K562 (cell line): ENCODE measurements at regions not wholly inside any gene's neighbourhood (a gene's known extent, or its start where the extent isn't known, plus 50 kb on each side); places are given as distances from the start of the nearest gene placed in this dataset.

Experiments used
- ATAC-seq: fragments of 200-7000 bp; cut with Tn5 transposase; 3 replicates; pipeline ENCODE4 v1.9.1; 2020; ENCODE audit warnings: moderate library complexity
- BruUV-seq: library from RNA; stranded (reverse); fragments of 400-500 nt; replicated peaks from 2 replicates; lab custom pipeline; 2021; lab: Mats Ljungman, UMichigan
- CTCF ChIA-PET: fragments of 300-600 bp; formaldehyde crosslinking; extraction: SDS; loops from one replicate; lab custom pipeline; 2021; ENCODE audit warnings: low intra/inter-chr PET ratio; lab: Yijun Ruan, JAX
- POLR2A ChIA-PET: fragments of 300-600, 350-650 bp; sonication (Branson Sonifier 250); formaldehyde crosslinking; extraction: SDS; loops from one replicate; lab custom pipeline; 2021; ENCODE audit warnings: antibody characterized with exemption, inconsistent platforms; lab: Yijun Ruan, JAX
- DNase-seq, 4 experiments: peaks; one replicate each; pipeline versions ENCODE4 v3.0.0 to v3.0.0-alpha.2; 2011 to 2018; ENCODE audit warnings: low spot score in 3 of 4, mixed read lengths in 3 of 4; ENCODE audit errors: extremely low read depth in 1 of 4
- FAIRE-seq: peaks from 2 replicates; lab custom pipeline; 2011; peaks lifted over from hg19 to GRCh38; lab: Jason Lieb, UNC
- H2AFZ ChIP-seq: 2 replicates; pipeline ENCODE4 v1.6.0; 2011; ENCODE audit warnings: low read depth, low read length, control low read depth, inconsistent platforms
- H3K27ac ChIP-seq: fragments of 200-600 bp; 3 replicates; pipeline ENCODE4 v1.8.0; 2011; ENCODE audit warnings: low read depth, mild to moderate bottlenecking, control low read depth, inconsistent platforms, low read length, moderate library complexity, mixed read lengths; ENCODE audit errors: extremely low read depth
- H3K27me3 ChIP-seq, 2 experiments: fragments of 300-600 bp in 1 of 2; 2 replicates in 1 of 2; 3 replicates in 1 of 2; pipeline versions ENCODE4 v1.6.0 to v1.8.0; 2011; ENCODE audit warnings: inconsistent platforms in 2 of 2, low read length in 2 of 2, mild to moderate bottlenecking in 1 of 2, mixed read lengths in 1 of 2, moderate library complexity in 1 of 2; ENCODE audit not compliant: control insufficient read depth in 2 of 2, insufficient read depth in 2 of 2
- H3K36me3 ChIP-seq: fragments of 300-600 bp; 3 replicates; pipeline ENCODE4 v1.8.0; 2011; ENCODE audit warnings: mild to moderate bottlenecking, low read length, inconsistent platforms; ENCODE audit not compliant: control insufficient read depth, insufficient read depth
- H3K4me1 ChIP-seq, 2 experiments: fragments of 200-600 bp in 1 of 2; replicated peaks in 1 of 2; 2 replicates in 1 of 2; 3 replicates in 1 of 2; pipeline versions ENCODE4 v1.5.1 to v1.8.0; 2011; ENCODE audit warnings: inconsistent platforms in 2 of 2, low read length in 2 of 2, mild to moderate bottlenecking in 1 of 2, mixed read lengths in 1 of 2, moderate library complexity in 1 of 2; ENCODE audit not compliant: control insufficient read depth in 2 of 2, insufficient read depth in 2 of 2
- H3K4me2 ChIP-seq: 2 replicates; pipeline ENCODE4 v1.6.1; 2011; ENCODE audit warnings: low read length, control low read depth, inconsistent platforms, mixed read lengths; ENCODE audit not compliant: insufficient read depth
- H3K4me3 ChIP-seq: fragments of 200-600 bp; sonication (generic), shearing (Covaris generic); 2 replicates; pipeline ENCODE4 v1.5.1; 2016; ENCODE audit warnings: control low read depth, inconsistent platforms
- H3K79me2 ChIP-seq: fragments of 200-600 bp; 3 replicates; pipeline ENCODE4 v1.8.0; 2011; ENCODE audit warnings: low read length, inconsistent platforms; ENCODE audit not compliant: control insufficient read depth, insufficient read depth
- H3K9ac ChIP-seq, 2 experiments: 2 replicates each; pipeline versions ENCODE4 v1.6.0 to v1.6.1; 2011; ENCODE audit warnings: low read depth in 2 of 2, low read length in 2 of 2, control low read depth in 1 of 2, inconsistent platforms in 1 of 2, mild to moderate bottlenecking in 1 of 2, mixed read lengths in 1 of 2; ENCODE audit not compliant: insufficient read depth in 1 of 2
- H3K9me1 ChIP-seq: one replicate; pipeline ENCODE4 v1.6.0; 2011; ENCODE audit warnings: inconsistent platforms, mild to moderate bottlenecking, low read length, moderate library complexity; ENCODE audit not compliant: control insufficient read depth, insufficient read depth
- H3K9me3 ChIP-seq: replicated peaks from 2 replicates; pipeline ENCODE4 v1.5.1; 2011; ENCODE audit warnings: low read depth, low read length, inconsistent platforms; ENCODE audit not compliant: control insufficient read depth, insufficient read depth
- H4K20me1 ChIP-seq: replicated peaks from 2 replicates; pipeline ENCODE4 v1.6.1; 2011; ENCODE audit warnings: low read length, inconsistent platforms, mixed read lengths; ENCODE audit not compliant: control insufficient read depth, insufficient read depth
- EP400 ChIP-seq: fragments of 450-650 bp; IDR thresholded peaks from 2 replicates; pipeline ENCODE4 v1.6.1; 2017; ENCODE audit warnings: antibody characterized with exemption, mild to moderate bottlenecking, moderate library complexity
- MYC ChIP-seq, 2 experiments: fragments of 250-450 bp in 1 of 2; sonication (Bioruptor Pico) in 1 of 2; IDR thresholded peaks; 2 replicates each; pipeline versions ENCODE4 v1.5.1 to v1.6.1; 2012 to 2021; ENCODE audit warnings: low read depth in 2 of 2, borderline replicate concordance in 1 of 2, improper control_type of control experiment in 1 of 2, low read length in 1 of 2, mild to moderate bottlenecking in 1 of 2, moderate library complexity in 1 of 2
- NR2C2 ChIP-seq, 2 experiments: fragments of 200-800 bp in 1 of 2; sonication (Bioruptor generic) in 1 of 2; sonication (generic) in 1 of 2; formaldehyde crosslinking in 1 of 2; IDR thresholded peaks; 2 replicates each; pipeline versions ENCODE4 v1.6.1 to v1.8.0; 2016 to 2022; ENCODE audit warnings: mild to moderate bottlenecking in 1 of 2, missing compliant biosample characterization in 1 of 2, missing genetic modification characterization in 1 of 2, missing genetic modification reagents in 1 of 2
- RB1 ChIP-seq: fragments of 450-650 bp; IDR thresholded peaks from 2 replicates; pipeline ENCODE4 v1.6.1; 2017; ENCODE audit warnings: low read depth, mild to moderate bottlenecking
- RHOXF2B ChIP-seq: fragments of 250-450 bp; sonication (Bioruptor Pico); conservative IDR thresholded peaks from 2 replicates; pipeline ENCODE4 v1.5.1; 2021
- SETDB1 ChIP-seq: IDR thresholded peaks from one replicate; pipeline ENCODE4 v1.6.1; 2012; ENCODE audit warnings: low read length, control low read depth, inconsistent platforms
- ZNF23 ChIP-seq: fragments of 250-450 bp; sonication (Bioruptor Pico); IDR thresholded peaks from 2 replicates; pipeline ENCODE4 v1.4.0; 2020; ENCODE audit warnings: mild to moderate bottlenecking
- WGBS: fragments of 100-300 bp; shearing (Covaris generic); methylation state at CpG from one replicate; pipeline ENCODE4 v1.1.6; 2016; ENCODE audit warnings: low coverage, mixed read lengths; ENCODE audit not compliant: insufficient coverage; ENCODE audit errors: missing lambda C conversion rate; 5-methylcytosine and 5-hydroxymethylcytosine counted together
- in situ Hi-C: fragments of 300-500 bp; cut with MboI; formaldehyde crosslinking; loops from 4 replicates; pipeline ENCODE4 v1.15.0; 2018; ENCODE audit warnings: inconsistent platforms, mixed read lengths
- intact Hi-C: fragments of 100-400 bp; cut with micrococcal nuclease; formaldehyde crosslinking; loops from 2 replicates; pipeline ENCODE4 v1.14.2; 2022
- TF ChIP-seq, protein P1 (sequence below): fragments of 200-400 bp; formaldehyde crosslinking; IDR thresholded peaks from 2 replicates; pipeline ENCODE4 v1.6.1; 2017; ENCODE audit warnings: mild to moderate bottlenecking, low read depth, low read length, moderate library complexity
- TF ChIP-seq, protein P2 (sequence below): sonication (generic); IDR thresholded peaks from 2 replicates; pipeline ENCODE4 v1.6.1; 2016
- TF ChIP-seq, protein P3 (sequence below): IDR thresholded peaks from 2 replicates; pipeline ENCODE4 v1.6.1; 2011; ENCODE audit warnings: borderline replicate concordance, low read depth, mild to moderate bottlenecking, moderate library complexity, low read length; ENCODE audit not compliant: insufficient read depth, poor library complexity, severe bottlenecking

DNA sequence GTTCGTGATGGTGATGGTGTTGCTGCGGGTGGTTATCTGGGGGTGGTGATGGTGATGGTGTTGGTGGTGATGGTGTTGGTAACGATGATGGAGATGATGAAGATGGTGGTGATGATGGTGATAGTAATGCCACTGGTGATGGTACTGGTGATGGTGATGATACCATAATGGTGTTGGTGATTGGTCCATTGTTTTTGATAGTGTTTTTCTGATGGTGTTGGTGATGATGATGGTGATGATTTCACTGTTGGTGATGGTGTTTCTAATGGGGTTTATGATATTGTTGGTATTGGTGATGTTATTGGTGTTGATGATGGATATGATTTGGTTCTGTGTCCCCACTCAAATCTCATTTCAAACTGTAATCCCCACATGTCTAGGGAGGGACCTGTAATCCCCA lies 51.7 kb upstream of the PITRM1 start:
- H3K27me3 ChIP-seq, result peaks cover 13% of the 10 kb centered on the region in 2 experiments
- no peak overlapping the region for H3K27ac ChIP-seq
- ChIA-PET POLR2A (no interaction called here), CTCF (no interaction called here)
- TF ChIP-seq RHOXF2B (CRISPR knock-in tag), result no peak
- TF ChIP-seq, protein P1, sequence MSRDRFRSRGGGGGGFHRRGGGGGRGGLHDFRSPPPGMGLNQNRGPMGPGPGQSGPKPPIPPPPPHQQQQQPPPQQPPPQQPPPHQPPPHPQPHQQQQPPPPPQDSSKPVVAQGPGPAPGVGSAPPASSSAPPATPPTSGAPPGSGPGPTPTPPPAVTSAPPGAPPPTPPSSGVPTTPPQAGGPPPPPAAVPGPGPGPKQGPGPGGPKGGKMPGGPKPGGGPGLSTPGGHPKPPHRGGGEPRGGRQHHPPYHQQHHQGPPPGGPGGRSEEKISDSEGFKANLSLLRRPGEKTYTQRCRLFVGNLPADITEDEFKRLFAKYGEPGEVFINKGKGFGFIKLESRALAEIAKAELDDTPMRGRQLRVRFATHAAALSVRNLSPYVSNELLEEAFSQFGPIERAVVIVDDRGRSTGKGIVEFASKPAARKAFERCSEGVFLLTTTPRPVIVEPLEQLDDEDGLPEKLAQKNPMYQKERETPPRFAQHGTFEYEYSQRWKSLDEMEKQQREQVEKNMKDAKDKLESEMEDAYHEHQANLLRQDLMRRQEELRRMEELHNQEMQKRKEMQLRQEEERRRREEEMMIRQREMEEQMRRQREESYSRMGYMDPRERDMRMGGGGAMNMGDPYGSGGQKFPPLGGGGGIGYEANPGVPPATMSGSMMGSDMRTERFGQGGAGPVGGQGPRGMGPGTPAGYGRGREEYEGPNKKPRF, result no peak
- intact Hi-C loops (no loop called here), in situ Hi-C loops (loop anchor here (25.0 kb wide), 1 partner anchor 1538 kb away; no protein-coding TSS in a partner anchor)
- H3K9me3 ChIP-seq, result no peaks in the 10 kb centered on the region
- no peak overlapping the region for H3K9ac ChIP-seq
- H3K36me3 ChIP-seq, result no peaks in the 10 kb centered on the region
- no TSS peak for BruUV-seq
- no peak overlapping the region for H3K4me3 ChIP-seq
- H2AFZ ChIP-seq, result no peak overlapping the region
- H3K4me1 ChIP-seq, result no peaks in the 10 kb centered on the region; a peak in 1 of 5 replicates
- no peak overlapping the region for H3K4me2 ChIP-seq
- 0% methylated on average over 3 of the region's 3 CpGs for WGBS
- no peak for FAIRE-seq
- no peak for ATAC-seq
- H3K79me2 ChIP-seq, result no peaks in the 10 kb centered on the region
- 0 out of 2 replicates have a peak, but pooled peaks cover under 1% of the 10 kb centered on the region for H4K20me1 ChIP-seq
- H3K9me1 ChIP-seq, result peaks cover 4% of the 10 kb centered on the region
- no peak for DNase-seq

DNA sequence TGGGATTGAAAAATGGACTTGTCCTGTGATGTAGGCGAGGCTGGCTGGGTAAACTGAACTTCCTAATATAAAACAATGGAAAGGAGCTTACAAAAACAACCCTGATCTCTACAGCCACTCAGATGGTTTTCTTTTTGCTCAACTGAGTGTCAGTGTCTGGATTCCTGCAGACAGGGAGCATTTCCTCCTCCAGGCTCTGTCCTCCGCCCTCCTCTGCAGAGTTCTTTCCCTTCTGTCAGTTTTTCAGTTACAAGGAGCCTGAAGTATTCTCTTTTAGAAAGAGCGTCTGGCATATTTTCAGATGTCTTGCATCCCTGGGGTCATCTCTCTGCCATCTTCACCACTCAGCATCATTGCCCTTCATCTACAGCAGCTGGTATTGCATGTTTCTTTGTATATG lies 50.0 kb upstream of the PITRM1 start:
- Histone ChIP-seq H3K4me1 (no peaks in the 10 kb centered on the region; a peak in 1 of 5 replicates), H3K9ac (no peak overlapping the region), H3K9me3 (no peaks in the 10 kb centered on the region), H3K4me2 (no peak overlapping the region), H3K79me2 (no peaks in the 10 kb centered on the region), H2AFZ (no peak overlapping the region), H4K20me1 (no peaks in the 10 kb centered on the region), H3K36me3 (no peaks in the 10 kb centered on the region), H3K9me1 (no peaks in the 10 kb centered on the region), H3K27ac (no peak overlapping the region), H3K4me3 (no peak overlapping the region), H3K27me3 (peaks cover 0 to 8% of the 10 kb centered on the region in 2 experiments; a peak in 2 of 5 replicates)
- WGBS, result 0% methylated on average over 3 of the region's 3 CpGs
- no TSS peak for BruUV-seq
- FAIRE-seq, result no peak
- DNase-seq, result no peak
- in situ Hi-C loops, result loop anchor here (25.0 kb wide), 1 partner anchor 1540 kb away; no protein-coding TSS in a partner anchor
- no peak for ATAC-seq
- intact Hi-C loops, result no loop called here
- ChIA-PET CTCF (no interaction called here), POLR2A (no interaction called here)
- TF ChIP-seq RB1 (no peak), EP400 (no peak), ZNF23 (no peak), SETDB1 (no peak), NR2C2 (CRISPR knock-in tag; IDR thresholded peaks at IDR 0.05) (no peak), NR2C2 (tag; IDR thresholded peaks at IDR 0.05) (no peak), MYC (IDR thresholded peaks at IDR 0.05; ENCODE audit: low read depth, low read length) (no peak), MYC (CRISPR knock-in tag; IDR thresholded peaks at IDR 0.05; ENCODE audit: borderline replicate concordance, low read depth) (no peak)
- TF ChIP-seq, protein P2, sequence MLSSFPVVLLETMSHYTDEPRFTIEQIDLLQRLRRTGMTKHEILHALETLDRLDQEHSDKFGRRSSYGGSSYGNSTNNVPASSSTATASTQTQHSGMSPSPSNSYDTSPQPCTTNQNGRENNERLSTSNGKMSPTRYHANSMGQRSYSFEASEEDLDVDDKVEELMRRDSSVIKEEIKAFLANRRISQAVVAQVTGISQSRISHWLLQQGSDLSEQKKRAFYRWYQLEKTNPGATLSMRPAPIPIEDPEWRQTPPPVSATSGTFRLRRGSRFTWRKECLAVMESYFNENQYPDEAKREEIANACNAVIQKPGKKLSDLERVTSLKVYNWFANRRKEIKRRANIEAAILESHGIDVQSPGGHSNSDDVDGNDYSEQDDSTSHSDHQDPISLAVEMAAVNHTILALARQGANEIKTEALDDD, result no peak
- TF ChIP-seq, protein P3, sequence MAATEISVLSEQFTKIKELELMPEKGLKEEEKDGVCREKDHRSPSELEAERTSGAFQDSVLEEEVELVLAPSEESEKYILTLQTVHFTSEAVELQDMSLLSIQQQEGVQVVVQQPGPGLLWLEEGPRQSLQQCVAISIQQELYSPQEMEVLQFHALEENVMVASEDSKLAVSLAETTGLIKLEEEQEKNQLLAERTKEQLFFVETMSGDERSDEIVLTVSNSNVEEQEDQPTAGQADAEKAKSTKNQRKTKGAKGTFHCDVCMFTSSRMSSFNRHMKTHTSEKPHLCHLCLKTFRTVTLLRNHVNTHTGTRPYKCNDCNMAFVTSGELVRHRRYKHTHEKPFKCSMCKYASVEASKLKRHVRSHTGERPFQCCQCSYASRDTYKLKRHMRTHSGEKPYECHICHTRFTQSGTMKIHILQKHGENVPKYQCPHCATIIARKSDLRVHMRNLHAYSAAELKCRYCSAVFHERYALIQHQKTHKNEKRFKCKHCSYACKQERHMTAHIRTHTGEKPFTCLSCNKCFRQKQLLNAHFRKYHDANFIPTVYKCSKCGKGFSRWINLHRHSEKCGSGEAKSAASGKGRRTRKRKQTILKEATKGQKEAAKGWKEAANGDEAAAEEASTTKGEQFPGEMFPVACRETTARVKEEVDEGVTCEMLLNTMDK, result no peak
